T-helper 2 cell treated with Interferon-gamma antibody and Interleukin-4, amounts not matched to agents 100 ng/mL and 5 ng/mL, for 36 hours (primary cell): ENCODE measurements at regions not wholly inside any gene's neighbourhood (a gene's known extent, or its start where the extent isn't known, plus 50 kb on each side); places are given as distances from the start of the nearest gene placed in this dataset.
"Not testable (repeated sequence)": the region's sequence is repeated elsewhere in the genome, so short reads cannot be mapped to it uniquely, and the experiment has no call there.

Source experiments
- intact Hi-C: fragments of 100-400 bp; cut with micrococcal nuclease; formaldehyde crosslinking; loops from one replicate; pipeline ENCODE4 v1.15.1; 2023

GRCh38 chr2:35463805-35464596, 891.6 kb upstream of the CRIM1 start:
- intact Hi-C loops: no loop called here

- intact Hi-C loops: no loop called here
Observed at GRCh38 chr2:35462226-35462998, 893.2 kb upstream of the CRIM1 start.

GRCh38 chr2:35461406-35461805, 894.2 kb upstream of the CRIM1 start:
- intact Hi-C loops: no loop called here

- intact Hi-C loops: no loop called here
Observed at GRCh38 chr2:35454966-35455638, 900.5 kb upstream of the CRIM1 start.

- intact Hi-C loops: no loop called here
Observed at GRCh38 chr2:35447821-35448220, 907.8 kb upstream of the CRIM1 start.

GRCh38 chr2:35447215-35447614, 908.4 kb upstream of the CRIM1 start:
- intact Hi-C loops: no loop called here

- intact Hi-C loops: no loop called here
Observed at GRCh38 chr2:35443087-35443486, 912.5 kb upstream of the CRIM1 start.

- intact Hi-C loops: not testable (repeated sequence)
Observed at GRCh38 chr2:35441575-35441974, 914.0 kb upstream of the CRIM1 start.

- intact Hi-C loops: not testable (repeated sequence)
Observed at GRCh38 chr2:35440308-35440707, 915.3 kb upstream of the CRIM1 start.

- intact Hi-C loops: not testable (repeated sequence)
Observed at GRCh38 chr2:35436893-35437292, 918.7 kb upstream of the CRIM1 start.

- intact Hi-C loops: no loop called here
Observed at GRCh38 chr2:35428548-35428947, 927.0 kb upstream of the CRIM1 start.

- intact Hi-C loops: no loop called here
Observed at GRCh38 chr2:35421485-35421884, 934.1 kb upstream of the CRIM1 start.

GRCh38 chr2:35417293-35417692, 938.3 kb upstream of the CRIM1 start:
- intact Hi-C loops: no loop called here

- intact Hi-C loops: no loop called here
Observed at GRCh38 chr2:35416391-35417140, 939.0 kb upstream of the CRIM1 start.

- intact Hi-C loops: no loop called here
Observed at GRCh38 chr2:35415942-35416341, 939.6 kb upstream of the CRIM1 start.

- intact Hi-C loops: no loop called here
Observed at GRCh38 chr2:35415282-35415681, 940.3 kb upstream of the CRIM1 start.

- intact Hi-C loops: loop anchor here (1.0 to 5.0 kb wide), 2 partner anchors 1314 to 1738 kb away; no protein-coding TSS in a partner anchor
Observed at GRCh38 chr2:35410431-35411061, 945.0 kb upstream of the CRIM1 start.

- intact Hi-C loops: loop anchor here (1.0 to 5.0 kb wide), 2 partner anchors 1313 to 1737 kb away; no protein-coding TSS in a partner anchor
Observed at GRCh38 chr2:35409762-35410161, 945.8 kb upstream of the CRIM1 start.

- intact Hi-C loops: no loop called here
Observed at GRCh38 chr2:35408320-35408719, 947.3 kb upstream of the CRIM1 start.

- intact Hi-C loops: no loop called here
Observed at GRCh38 chr2:35391736-35392442, 963.7 kb upstream of the CRIM1 start.
